HT1080 (cell line): ENCODE measurements at regions not wholly inside any gene's neighbourhood (a gene's known extent, or its start where the extent isn't known, plus 50 kb on each side); places are given as distances from the start of the nearest gene placed in this dataset.
A peak's percentile ranks its signal among the peaks of the same experiment; 100 is the strongest.
"Not testable (repeated sequence)": the region's sequence is repeated elsewhere in the genome, so short reads cannot be mapped to it uniquely, and the experiment has no call there.

Experiments
- DNase-seq: peaks from one replicate; pipeline ENCODE4 v3.0.0-alpha.2; 2015; ENCODE audit warnings: low read depth

GRCh38 chr14:71165121-71166031, 258.1 kb downstream of the PCNX1 start:
- no peak for DNase-seq

- peak; percentile 77 for DNase-seq
Measured at GRCh38 chr14:71166180-71166837, 259.1 kb downstream of the PCNX1 start.

- not testable (repeated sequence) for DNase-seq
Measured at GRCh38 chr14:71167325-71167950, 260.2 kb downstream of the PCNX1 start.

- DNase-seq, result not testable (repeated sequence)
Measured at GRCh38 chr14:71168161-71168560, 260.9 kb downstream of the PCNX1 start.

- no peak for DNase-seq
Measured at GRCh38 chr14:71168564-71169427, 261.5 kb downstream of the PCNX1 start.

GRCh38 chr14:71169861-71170260, 262.6 kb downstream of the PCNX1 start:
- no peak for DNase-seq

- no peak for DNase-seq
Measured at GRCh38 chr14:71175491-71175890, 268.2 kb downstream of the PCNX1 start.

GRCh38 chr14:71179066-71179465, 271.8 kb downstream of the PCNX1 start:
- no peak for DNase-seq

GRCh38 chr14:71180397-71180796, 273.1 kb downstream of the PCNX1 start:
- DNase-seq, result no peak

GRCh38 chr14:71181215-71182003, 274.1 kb downstream of the PCNX1 start:
- DNase-seq, result no peak

- DNase-seq, result no peak
Measured at GRCh38 chr14:71183876-71184689, 276.8 kb downstream of the PCNX1 start.

- DNase-seq, result no peak
Measured at GRCh38 chr14:71185637-71186036, 278.4 kb downstream of the PCNX1 start.

GRCh38 chr14:71187633-71188356, 280.5 kb downstream of the PCNX1 start:
- no peak for DNase-seq

- DNase-seq, result no peak
Measured at GRCh38 chr14:71190770-71191374, 283.6 kb downstream of the PCNX1 start.

GRCh38 chr14:71193663-71194062, 286.4 kb downstream of the PCNX1 start:
- no peak for DNase-seq

GRCh38 chr14:71194251-71194650, 287.0 kb downstream of the PCNX1 start:
- DNase-seq, result no peak

GRCh38 chr14:71196921-71197320, 289.7 kb downstream of the PCNX1 start:
- DNase-seq, result no peak

- no peak for DNase-seq
Measured at GRCh38 chr14:71198687-71199086, 291.4 kb downstream of the PCNX1 start.
